Adrenal gland (tissue), 5 donors: ENCODE measurements at regions not wholly inside any gene's neighbourhood (a gene's known extent, or its start where the extent isn't known, plus 50 kb on each side); places are given as distances from the start of the nearest gene placed in this dataset.

Source experiments
- POLR2A ChIP-seq, 2 donors: fragments of 450-650 bp; IDR thresholded peaks; one replicate each; pipeline ENCODE4 v1.6.1; 2017; ENCODE audit warnings: antibody characterized with exemption in 2 of 2, mild to moderate bottlenecking in 2 of 2, moderate library complexity in 1 of 2
- TF ChIP-seq, protein P1 (sequence below), 6 experiments: fragments of 450-650 bp in 4 of 6; fragments of 200-600 bp in 2 of 6; sonication (generic) in 1 of 6; IDR thresholded peaks; 1 replicate in 5 of 6; 2 replicates in 1 of 6; pipeline versions ENCODE4 v1.5.1 to v1.8.0; 2016 to 2021; ENCODE audit warnings: antibody characterized with exemption in 6 of 6, mild to moderate bottlenecking in 2 of 6, moderate library complexity in 1 of 6
- donor health status: DM: no; HTN: no; CAD: no.

DNA sequence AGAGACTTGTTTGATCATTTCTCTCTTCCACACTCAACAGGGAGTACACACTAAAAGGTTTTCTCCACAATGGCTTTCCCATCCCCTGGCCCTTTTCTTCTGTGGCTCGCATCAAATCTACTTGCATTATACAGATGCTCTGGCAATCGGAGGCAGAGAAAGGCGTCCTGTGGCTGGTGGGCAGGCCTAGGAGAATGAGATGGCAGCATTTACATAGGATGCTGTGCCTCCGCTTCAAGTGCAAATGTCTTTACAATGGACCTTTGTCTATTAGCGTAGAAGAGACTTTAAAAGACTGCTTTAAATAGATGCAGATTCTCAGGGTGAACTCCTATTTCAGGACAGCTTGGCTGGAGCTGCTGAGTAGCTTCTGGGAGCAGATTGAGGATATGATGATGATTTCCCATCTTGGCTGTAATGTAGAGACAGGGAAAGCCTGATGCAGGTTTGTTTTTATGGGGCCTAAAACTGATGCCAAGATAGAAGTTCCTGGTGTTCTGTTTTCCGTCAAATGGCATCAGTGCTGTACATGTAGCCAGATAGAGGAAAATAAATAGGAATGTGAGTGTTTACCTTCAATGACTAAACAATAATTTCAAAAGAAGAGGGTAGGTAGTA is 423.4 kb downstream of the RND3 start:
- TF ChIP-seq, protein P1, sequence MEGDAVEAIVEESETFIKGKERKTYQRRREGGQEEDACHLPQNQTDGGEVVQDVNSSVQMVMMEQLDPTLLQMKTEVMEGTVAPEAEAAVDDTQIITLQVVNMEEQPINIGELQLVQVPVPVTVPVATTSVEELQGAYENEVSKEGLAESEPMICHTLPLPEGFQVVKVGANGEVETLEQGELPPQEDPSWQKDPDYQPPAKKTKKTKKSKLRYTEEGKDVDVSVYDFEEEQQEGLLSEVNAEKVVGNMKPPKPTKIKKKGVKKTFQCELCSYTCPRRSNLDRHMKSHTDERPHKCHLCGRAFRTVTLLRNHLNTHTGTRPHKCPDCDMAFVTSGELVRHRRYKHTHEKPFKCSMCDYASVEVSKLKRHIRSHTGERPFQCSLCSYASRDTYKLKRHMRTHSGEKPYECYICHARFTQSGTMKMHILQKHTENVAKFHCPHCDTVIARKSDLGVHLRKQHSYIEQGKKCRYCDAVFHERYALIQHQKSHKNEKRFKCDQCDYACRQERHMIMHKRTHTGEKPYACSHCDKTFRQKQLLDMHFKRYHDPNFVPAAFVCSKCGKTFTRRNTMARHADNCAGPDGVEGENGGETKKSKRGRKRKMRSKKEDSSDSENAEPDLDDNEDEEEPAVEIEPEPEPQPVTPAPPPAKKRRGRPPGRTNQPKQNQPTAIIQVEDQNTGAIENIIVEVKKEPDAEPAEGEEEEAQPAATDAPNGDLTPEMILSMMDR (IDR thresholded peaks at IDR 0.05), result no peak
- no peak for TF ChIP-seq POLR2A (IDR thresholded peaks at IDR 0.05)
